ENCODE measurements at regions not wholly inside any gene's neighbourhood (a gene's known extent, or its start where the extent isn't known, plus 50 kb on each side); places are given as distances from the start of the nearest gene placed in this dataset.

GRCh38 chr2:144082327-144082726 lies 437.6 kb downstream of the ZEB2 start:
- no peaks in the 10 kb centered on the region for H3K9me3 ChIP-seq
- H3K27me3 ChIP-seq = no peaks in the 10 kb centered on the region
- H3K27ac ChIP-seq = no peak overlapping the region
- no peak for TF ChIP-seq CTCF (IDR thresholded peaks at IDR 0.05)
- peaks cover 0 to 6% of the 10 kb centered on the region in 2 donors for H3K4me1 ChIP-seq
- H3K4me3 ChIP-seq = no peak overlapping the region
- no peaks in the 10 kb centered on the region for H3K36me3 ChIP-seq
- DNase-seq (ENCODE audit: low spot score) = no peak

GRCh38 chr2:144081272-144081671 lies 438.6 kb downstream of the ZEB2 start:
- no peak for DNase-seq (ENCODE audit: low spot score)
- no peak overlapping the region for H3K4me3 ChIP-seq
- H3K9me3 ChIP-seq = no peaks in the 10 kb centered on the region
- H3K27me3 ChIP-seq = no peaks in the 10 kb centered on the region
- H3K36me3 ChIP-seq = no peaks in the 10 kb centered on the region
- H3K27ac ChIP-seq = no peak overlapping the region
- TF ChIP-seq CTCF (IDR thresholded peaks at IDR 0.05) = no peak
- peaks cover 0 to 6% of the 10 kb centered on the region in 2 donors for H3K4me1 ChIP-seq

GRCh38 chr2:144079803-144080202 lies 440.1 kb downstream of the ZEB2 start:
- no peaks in the 10 kb centered on the region for H3K36me3 ChIP-seq
- DNase-seq (ENCODE audit: low spot score) = no peak
- no peak overlapping the region for H3K4me3 ChIP-seq
- H3K4me1 ChIP-seq = peaks cover 0 to 6% of the 10 kb centered on the region in 2 donors
- no peaks in the 10 kb centered on the region for H3K27me3 ChIP-seq
- no peak for TF ChIP-seq CTCF (IDR thresholded peaks at IDR 0.05)
- H3K9me3 ChIP-seq = no peaks in the 10 kb centered on the region
- H3K27ac ChIP-seq = no peak overlapping the region

- Histone ChIP-seq H3K27me3 (no peaks in the 10 kb centered on the region), H3K9me3 (no peaks in the 10 kb centered on the region), H3K4me1 (peaks cover 0 to 6% of the 10 kb centered on the region in 2 donors), H3K27ac (no peak overlapping the region), H3K36me3 (no peaks in the 10 kb centered on the region), H3K4me3 (no peak overlapping the region)
- DNase-seq (ENCODE audit: low spot score) = no peak
- TF ChIP-seq CTCF (IDR thresholded peaks at IDR 0.05) = no peak
These were observed 440.9 kb downstream of the ZEB2 start for GRCh38 chr2:144078802-144079724.

GRCh38 chr2:144078106-144078505 lies 441.8 kb downstream of the ZEB2 start:
- no peak for DNase-seq (ENCODE audit: low spot score)
- Histone ChIP-seq H3K9me3 (no peaks in the 10 kb centered on the region), H3K36me3 (no peaks in the 10 kb centered on the region), H3K27me3 (no peaks in the 10 kb centered on the region), H3K27ac (no peak overlapping the region), H3K4me1 (peaks cover 0 to 6% of the 10 kb centered on the region in 2 donors), H3K4me3 (no peak overlapping the region)
- no peak for TF ChIP-seq CTCF (IDR thresholded peaks at IDR 0.05)
